ENCODE measurements at regions not wholly inside any gene's neighbourhood (a gene's known extent, or its start where the extent isn't known, plus 50 kb on each side); places are given as distances from the start of the nearest gene placed in this dataset.

GRCh38 chr18:21998486-21998885 is 170.9 kb upstream of the GATA6 start:
- Histone ChIP-seq H3K36me3 (no peaks in the 10 kb centered on the region), H3K27ac (no peak overlapping the region), H3K9me3 (no peaks in the 10 kb centered on the region), H3K4me3 (no peak overlapping the region), H3K4me1 (peaks cover 0 to 9% (median 0%) of the 10 kb centered on the region in 4 donors), H3K27me3 (no peaks in the 10 kb centered on the region)
- DNase-seq, result no peak
- TF ChIP-seq CTCF (IDR thresholded peaks at IDR 0.05), result no peak
- no peak for TF ChIP-seq POLR2A (IDR thresholded peaks at IDR 0.05)
- ATAC-seq, result no peak
- 79% methylated on average over 9 of the region's 9 CpGs for WGBS (ENCODE audit: insufficient coverage, low coverage, low lambda C conversion rate, missing lambda C conversion rate)
- intact Hi-C loops (cut with DNase I), result no loop called here

GRCh38 chr18:22001912-22002487 is 167.4 kb upstream of the GATA6 start:
- Histone ChIP-seq H3K27ac (no peak overlapping the region), H3K4me3 (peak overlapping the region in 1 of 3 donors; percentile 20), H3K36me3 (no peaks in the 10 kb centered on the region), H3K27me3 (no peaks in the 10 kb centered on the region), H3K4me1 (peaks cover 0 to 9% (median 0%) of the 10 kb centered on the region in 4 donors), H3K9me3 (no peaks in the 10 kb centered on the region)
- intact Hi-C loops (cut with DNase I), result no loop called here
- ATAC-seq, result peak in 2 of 4 donors; percentile 29 to 44
- DNase-seq, result no peak
- WGBS (ENCODE audit: insufficient coverage, low coverage, low lambda C conversion rate, missing lambda C conversion rate), result 61% methylated on average over 7 of the region's 25 CpGs
- TF ChIP-seq POLR2A (IDR thresholded peaks at IDR 0.05), result no peak
- TF ChIP-seq CTCF (IDR thresholded peaks at IDR 0.05), result no peak

- Histone ChIP-seq H3K27ac (no peak overlapping the region), H3K9me3 (no peaks in the 10 kb centered on the region), H3K4me1 (no peaks in the 10 kb centered on the region), H3K36me3 (no peaks in the 10 kb centered on the region), H3K4me3 (no peak overlapping the region), H3K27me3 (no peaks in the 10 kb centered on the region)
- no peak for ATAC-seq
- WGBS (ENCODE audit: insufficient coverage, low coverage, low lambda C conversion rate, missing lambda C conversion rate), result 71% methylated on average over 4 of the region's 4 CpGs
- intact Hi-C loops (cut with DNase I), result no loop called here
- DNase-seq, result no peak
- TF ChIP-seq CTCF (IDR thresholded peaks at IDR 0.05), result no peak
Observed at GRCh38 chr18:22005191-22005841, 164.1 kb upstream of the GATA6 start.

GRCh38 chr18:22006458-22006857 is 162.9 kb upstream of the GATA6 start:
- Histone ChIP-seq H3K4me3 (no peak overlapping the region), H3K27ac (no peak overlapping the region), H3K36me3 (no peaks in the 10 kb centered on the region), H3K4me1 (no peaks in the 10 kb centered on the region), H3K27me3 (no peaks in the 10 kb centered on the region), H3K9me3 (no peaks in the 10 kb centered on the region)
- WGBS (ENCODE audit: insufficient coverage, low coverage, low lambda C conversion rate, missing lambda C conversion rate), result 75% methylated on average over 2 of the region's 2 CpGs
- TF ChIP-seq POLR2A (IDR thresholded peaks at IDR 0.05), result no peak
- TF ChIP-seq CTCF (IDR thresholded peaks at IDR 0.05), result no peak
- intact Hi-C loops (cut with DNase I), result no loop called here
- no peak for DNase-seq
- no peak for ATAC-seq
